D341Med (cell line): ENCODE measurements at regions not wholly inside any gene's neighbourhood (a gene's known extent, or its start where the extent isn't known, plus 50 kb on each side); places are given as distances from the start of the nearest gene placed in this dataset.

Source experiments
- DNase-seq: peaks from one replicate; pipeline ENCODE4 v3.0.0; 2012; ENCODE audit warnings: low spot score

DNA sequence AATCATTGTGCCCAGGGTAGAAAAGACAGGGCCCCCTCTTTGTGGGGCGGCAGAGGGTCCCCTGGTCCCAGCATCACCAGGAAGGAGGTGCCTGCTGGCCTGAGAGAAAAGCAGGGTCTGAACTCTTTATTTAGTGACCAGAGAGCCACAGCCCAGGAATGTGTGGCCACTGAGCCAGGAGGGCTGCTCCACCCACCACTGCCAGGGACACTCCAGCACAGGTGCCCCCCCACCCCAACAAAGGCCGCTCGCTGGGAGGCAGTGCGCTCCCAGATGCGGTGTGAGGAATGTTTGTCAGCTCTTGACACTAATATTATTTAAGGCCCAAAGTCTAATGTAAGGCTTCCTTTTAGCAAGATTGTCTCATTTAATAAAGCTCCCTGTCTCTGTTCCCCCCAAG, 59.6 kb upstream of the ZMIZ1 start:
- DNase-seq = no peak

DNA sequence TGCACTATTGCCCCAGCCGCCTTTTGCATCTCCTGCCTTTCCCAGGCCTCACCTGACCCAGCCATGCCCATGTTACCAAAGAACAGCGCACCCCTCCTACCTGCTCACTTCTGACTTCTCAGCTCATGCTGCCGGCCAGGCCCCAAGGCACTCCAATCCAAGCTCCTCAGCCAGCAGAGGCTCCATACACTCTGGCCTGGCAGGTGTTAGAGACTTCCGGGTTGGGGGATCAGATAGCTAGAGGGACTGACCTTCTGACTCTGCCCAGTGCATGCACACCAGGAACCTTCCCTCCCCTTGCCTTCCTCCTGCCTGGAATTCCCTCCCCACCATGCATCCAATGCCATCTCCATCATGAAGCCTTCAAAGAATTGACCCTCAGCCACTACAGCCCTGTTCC, 56.2 kb upstream of the ZMIZ1 start:
- no peak for DNase-seq

DNA sequence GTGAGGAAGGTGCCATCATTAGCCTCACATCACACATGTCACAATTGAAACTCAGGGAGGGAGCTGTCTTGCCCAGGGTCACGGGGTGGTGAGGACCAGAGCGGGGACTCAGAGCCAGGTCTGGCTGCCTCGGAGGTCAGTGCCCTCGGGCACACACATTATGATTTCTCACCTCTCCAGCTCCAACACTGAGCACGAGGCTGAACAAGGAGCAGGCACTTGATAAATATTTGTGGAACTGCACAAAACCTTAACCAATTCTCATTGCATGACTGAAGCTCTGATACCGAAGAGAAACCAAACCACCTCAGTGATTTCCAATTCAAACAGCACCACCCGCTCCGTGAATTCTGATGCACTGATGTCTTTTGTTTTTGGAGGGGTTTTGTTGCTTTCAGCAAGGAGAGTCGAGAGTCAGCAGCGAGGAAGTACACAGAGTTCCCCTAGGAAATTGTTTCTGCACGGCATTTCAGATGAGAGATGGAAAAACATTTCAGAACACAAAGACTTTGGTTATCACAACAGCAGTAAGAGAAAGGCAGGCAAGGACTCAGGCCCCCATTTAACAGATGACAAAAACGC, 55.3 kb upstream of the ZMIZ1 start:
- DNase-seq = no peak

DNA sequence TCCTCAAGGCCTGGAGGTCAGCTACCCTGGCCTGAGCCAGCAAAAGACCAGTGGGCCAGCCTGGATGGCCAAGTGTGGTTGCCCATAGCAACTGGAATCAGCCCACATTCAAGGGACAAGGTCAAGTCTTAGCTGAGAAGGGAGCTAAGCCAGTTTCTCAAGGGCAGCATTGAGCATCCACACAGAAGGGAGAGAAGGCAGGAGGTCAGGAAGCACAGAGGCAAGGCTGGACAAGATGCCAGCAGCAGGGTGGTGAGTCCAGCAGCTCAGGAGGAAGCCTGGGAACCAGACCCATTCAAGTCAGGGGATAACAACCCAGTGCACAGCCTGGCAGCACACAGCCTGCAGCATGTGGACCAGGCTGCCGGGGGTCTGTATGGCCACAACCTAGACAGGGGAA, 54.0 kb upstream of the ZMIZ1 start:
- no peak for DNase-seq

DNA sequence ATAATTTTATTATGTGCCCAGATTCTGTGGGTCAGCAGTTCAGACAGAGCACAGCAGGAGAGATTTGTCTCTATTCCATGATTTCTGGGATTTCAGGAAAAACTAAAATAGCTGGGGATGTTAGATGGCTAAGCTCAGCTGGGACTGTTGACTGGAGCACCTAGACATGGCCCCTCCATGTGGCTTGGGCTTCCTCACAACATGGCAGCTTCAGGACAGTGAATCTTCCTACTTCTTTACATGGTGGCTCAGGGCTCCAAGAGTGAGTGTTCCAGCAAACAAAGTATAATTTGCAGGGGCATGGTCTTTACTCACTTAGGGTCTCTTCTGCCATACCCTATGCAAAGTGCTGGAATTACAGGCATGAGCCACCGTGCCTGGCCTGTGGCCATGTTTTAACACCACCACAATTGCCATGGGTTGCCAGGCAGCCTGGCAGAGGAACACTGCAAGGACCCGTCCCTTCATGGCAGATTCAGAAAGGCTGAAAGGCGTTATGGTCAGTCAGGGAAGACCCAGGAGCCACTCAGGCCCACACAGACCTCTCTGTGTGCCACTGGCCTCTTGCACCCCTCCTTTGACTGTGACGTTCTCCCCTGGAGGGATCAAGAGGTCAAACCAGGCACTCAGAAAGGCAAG, 50.8 kb upstream of the ZMIZ1 start:
- DNase-seq = no peak

DNA sequence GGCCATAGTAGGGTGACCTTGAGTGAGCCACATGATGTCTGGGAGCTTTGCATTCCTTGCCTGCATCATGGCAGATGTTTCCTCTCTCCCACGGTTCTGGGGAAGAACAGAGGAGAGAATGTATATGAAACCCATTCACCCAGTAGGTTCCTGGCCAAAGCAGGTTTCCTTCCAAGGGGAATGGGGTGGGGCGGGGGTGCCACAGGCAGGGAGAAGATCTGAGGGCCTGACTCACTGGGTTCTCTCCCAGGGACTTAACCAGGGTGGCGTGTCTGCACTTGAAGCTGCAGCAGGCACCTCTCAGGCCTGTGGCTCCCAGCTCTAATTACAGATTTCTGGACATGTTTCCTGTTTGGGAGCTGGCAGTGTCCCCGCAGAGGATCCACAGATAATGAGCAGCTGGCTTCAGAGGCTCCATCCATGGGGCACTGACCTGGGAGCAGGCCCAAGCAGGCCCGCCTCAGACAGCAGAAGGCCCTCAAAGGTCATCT, 50.2 kb upstream of the ZMIZ1 start:
- no peak for DNase-seq
